Left lung (tissue), 4 donors: ENCODE measurements at regions not wholly inside any gene's neighbourhood (a gene's known extent, or its start where the extent isn't known, plus 50 kb on each side); places are given as distances from the start of the nearest gene placed in this dataset.

Experiments used
- ATAC-seq: fragments of 200-7000 bp; cut with Tn5 transposase; one replicate; pipeline ENCODE4 v1.9.1; 2020; ENCODE audit warnings: moderate library complexity
- DNase-seq, 4 donors: peaks; one replicate each; pipeline ENCODE4 v3.0.0-alpha.2; 2013 to 2020
- H3K27ac ChIP-seq, 2 donors: fragments of 200-600 bp; sonication (generic) in 1 of 2; one replicate each; pipeline versions ENCODE4 v1.5.0 to v1.8.0; 2020 to 2021
- H3K27me3 ChIP-seq, 2 donors: fragments of 200-600 bp; sonication (generic) in 1 of 2; one replicate each; pipeline versions ENCODE4 v1.5.0 to v1.8.0; 2020 to 2021
- H3K36me3 ChIP-seq, 2 donors: fragments of 200-600 bp; sonication (generic) in 1 of 2; one replicate each; pipeline versions ENCODE4 v1.5.0 to v1.8.0; 2020 to 2021
- H3K4me1 ChIP-seq, 2 donors: fragments of 200-600 bp; one replicate each; pipeline ENCODE4 v1.8.0; 2021
- H3K4me3 ChIP-seq, 2 donors: fragments of 200-600 bp; sonication (generic) in 1 of 2; one replicate each; pipeline versions ENCODE4 v1.5.0 to v1.8.0; 2020 to 2021; ENCODE audit warnings: mild to moderate bottlenecking in 1 of 2
- H3K9me3 ChIP-seq, 2 donors: fragments of 200-600 bp; sonication (generic) in 1 of 2; one replicate each; pipeline versions ENCODE4 v1.5.0 to v1.8.0; 2020 to 2021
- intact Hi-C, 2 donors: fragments of 100-400 bp; cut with DNase I; formaldehyde crosslinking; loops; one replicate each; pipeline versions ENCODE4 v1.11.2 to v1.14.2; 2022
- TF ChIP-seq, protein P1 (sequence below), 2 donors: fragments of 200-600 bp; sonication (generic) in 1 of 2; IDR thresholded peaks; one replicate each; pipeline versions ENCODE4 v1.5.0 to v1.8.0; 2021; ENCODE audit warnings: antibody characterized with exemption in 2 of 2
- donor health status: DM: no; HTN: yes; CAD: no.
- donor health status: DM: no; HTN: no; CAD: no.

GRCh38 chr11:122344215-122344614 is 228.2 kb upstream of the BLID start:
- DNase-seq (no peak), ATAC-seq (no peak)
- H3K4me1 ChIP-seq, result no peaks in the 10 kb centered on the region
- H3K27me3 ChIP-seq, result no peaks in the 10 kb centered on the region
- TF ChIP-seq, protein P1, sequence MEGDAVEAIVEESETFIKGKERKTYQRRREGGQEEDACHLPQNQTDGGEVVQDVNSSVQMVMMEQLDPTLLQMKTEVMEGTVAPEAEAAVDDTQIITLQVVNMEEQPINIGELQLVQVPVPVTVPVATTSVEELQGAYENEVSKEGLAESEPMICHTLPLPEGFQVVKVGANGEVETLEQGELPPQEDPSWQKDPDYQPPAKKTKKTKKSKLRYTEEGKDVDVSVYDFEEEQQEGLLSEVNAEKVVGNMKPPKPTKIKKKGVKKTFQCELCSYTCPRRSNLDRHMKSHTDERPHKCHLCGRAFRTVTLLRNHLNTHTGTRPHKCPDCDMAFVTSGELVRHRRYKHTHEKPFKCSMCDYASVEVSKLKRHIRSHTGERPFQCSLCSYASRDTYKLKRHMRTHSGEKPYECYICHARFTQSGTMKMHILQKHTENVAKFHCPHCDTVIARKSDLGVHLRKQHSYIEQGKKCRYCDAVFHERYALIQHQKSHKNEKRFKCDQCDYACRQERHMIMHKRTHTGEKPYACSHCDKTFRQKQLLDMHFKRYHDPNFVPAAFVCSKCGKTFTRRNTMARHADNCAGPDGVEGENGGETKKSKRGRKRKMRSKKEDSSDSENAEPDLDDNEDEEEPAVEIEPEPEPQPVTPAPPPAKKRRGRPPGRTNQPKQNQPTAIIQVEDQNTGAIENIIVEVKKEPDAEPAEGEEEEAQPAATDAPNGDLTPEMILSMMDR (IDR thresholded peaks at IDR 0.05), result no peak
- H3K36me3 ChIP-seq, result no peaks in the 10 kb centered on the region
- H3K9me3 ChIP-seq, result no peaks in the 10 kb centered on the region
- H3K27ac ChIP-seq, result no peak overlapping the region
- intact Hi-C loops, result no loop called here
- no peak overlapping the region for H3K4me3 ChIP-seq

DNA sequence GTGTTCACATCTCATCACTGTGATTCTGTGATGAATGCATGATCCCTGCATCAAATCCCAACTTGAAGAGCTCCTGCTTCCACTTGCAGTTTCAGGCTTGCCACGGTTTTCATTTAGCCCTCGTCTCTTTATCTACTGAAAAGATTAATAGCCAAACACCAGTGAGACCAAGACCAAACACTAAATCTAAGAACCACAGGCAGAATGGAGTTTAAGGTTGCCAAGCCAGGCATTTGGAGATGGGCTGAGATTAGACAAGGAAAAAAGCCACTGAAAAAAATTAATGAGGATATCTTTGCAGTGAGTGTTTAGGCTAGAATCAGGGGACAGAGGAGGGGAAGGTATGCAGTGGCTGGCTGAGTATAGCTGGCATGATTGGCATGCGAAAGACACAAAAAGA is 227.2 kb upstream of the BLID start:
- Histone ChIP-seq H3K27me3 (no peaks in the 10 kb centered on the region), H3K4me1 (no peaks in the 10 kb centered on the region), H3K9me3 (no peaks in the 10 kb centered on the region), H3K27ac (no peak overlapping the region), H3K36me3 (no peaks in the 10 kb centered on the region), H3K4me3 (no peak overlapping the region)
- TF ChIP-seq, protein P1 (IDR thresholded peaks at IDR 0.05), result no peak
- intact Hi-C loops, result no loop called here
- ATAC-seq (no peak), DNase-seq (no peak)

GRCh38 chr11:122342089-122342744 is 226.2 kb upstream of the BLID start:
- no peak overlapping the region for H3K27ac ChIP-seq
- no peak for ATAC-seq

DNA sequence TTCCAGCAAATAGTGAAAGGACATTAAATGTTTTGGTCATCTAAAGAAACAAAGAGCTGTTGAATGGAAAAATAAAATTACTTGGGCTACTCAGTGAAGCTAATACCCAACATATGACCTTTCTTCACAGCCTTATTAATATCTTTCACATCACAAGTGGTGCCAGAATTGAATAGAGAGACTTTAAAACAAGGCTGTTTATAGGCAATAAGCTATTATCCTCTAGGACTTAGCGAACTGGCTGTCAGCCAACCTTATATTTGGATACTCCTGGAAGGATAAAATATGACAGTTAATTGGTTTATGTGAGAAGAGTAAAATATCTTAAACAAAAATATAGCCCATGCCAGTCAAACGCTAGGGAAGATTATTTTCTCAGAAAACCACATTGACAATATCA is 225.5 kb upstream of the BLID start:
- intact Hi-C loops, result no loop called here

More at GRCh38 chr11:122342089-122342744, 226.2 kb upstream of the BLID start:
- intact Hi-C loops, result no loop called here
- Histone ChIP-seq H3K36me3 (no peaks in the 10 kb centered on the region), H3K27me3 (no peaks in the 10 kb centered on the region), H3K9me3 (no peaks in the 10 kb centered on the region), H3K4me1 (peaks cover 0 to 4% of the 10 kb centered on the region in 2 donors), H3K4me3 (no peak overlapping the region)
- DNase-seq, result no peak
- TF ChIP-seq, protein P1 (IDR thresholded peaks at IDR 0.05), result no peak

GRCh38 chr11:122340607-122341290 is 224.7 kb upstream of the BLID start:
- H3K4me1 ChIP-seq, result peaks cover 0 to 5% of the 10 kb centered on the region in 2 donors
- no peak overlapping the region for H3K4me3 ChIP-seq
- DNase-seq, result no peak

More for the DNA sequence above, 225.5 kb upstream of the BLID start:
- no peak for DNase-seq
- no peak overlapping the region for H3K4me3 ChIP-seq
- H3K36me3 ChIP-seq, result no peaks in the 10 kb centered on the region
- no peak for ATAC-seq
- no peaks in the 10 kb centered on the region for H3K9me3 ChIP-seq
- H3K27me3 ChIP-seq, result no peaks in the 10 kb centered on the region
- peak overlapping the region in 1 of 2 donors; percentile 1 for H3K27ac ChIP-seq
- TF ChIP-seq, protein P1 (IDR thresholded peaks at IDR 0.05), result no peak
- peaks cover 0 to 5% of the 10 kb centered on the region in 2 donors for H3K4me1 ChIP-seq

More at GRCh38 chr11:122340607-122341290, 224.7 kb upstream of the BLID start:
- no peak for ATAC-seq
- H3K9me3 ChIP-seq, result no peaks in the 10 kb centered on the region
- H3K27ac ChIP-seq, result peak overlapping the region in 1 of 2 donors; percentile 1
- H3K36me3 ChIP-seq, result no peaks in the 10 kb centered on the region
- intact Hi-C loops, result no loop called here
- TF ChIP-seq, protein P1 (IDR thresholded peaks at IDR 0.05), result no peak
- H3K27me3 ChIP-seq, result no peaks in the 10 kb centered on the region
